ENCODE measurements at regions not wholly inside any gene's neighbourhood (a gene's known extent, or its start where the extent isn't known, plus 50 kb on each side); places are given as distances from the start of the nearest gene placed in this dataset.

- no peak for DNase-seq
Observed at GRCh38 chr9:78567693-78568092, 270.8 kb downstream of the PSAT1 start.

DNA sequence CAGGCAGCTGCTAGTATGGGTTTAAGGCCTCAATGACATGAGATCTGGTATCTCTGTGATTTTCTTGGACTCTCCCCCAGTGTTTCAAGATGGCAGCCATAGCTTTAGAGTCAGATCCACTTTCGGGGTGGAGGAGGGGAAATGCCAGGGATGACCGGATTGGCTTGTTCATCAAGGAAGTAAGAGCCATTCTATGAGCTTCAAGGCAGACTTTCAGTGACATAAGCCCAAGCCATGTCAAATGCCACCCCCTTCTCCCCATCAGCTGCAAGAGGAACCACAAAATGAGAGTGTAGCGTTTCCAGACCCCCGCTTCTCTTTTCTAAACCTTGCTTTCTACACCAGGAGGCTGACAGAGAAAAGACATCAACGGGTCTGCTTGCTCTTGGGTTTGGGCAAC lies 271.8 kb downstream of the PSAT1 start:
- DNase-seq: no peak

GRCh38 chr9:78572266-78572665 lies 275.3 kb downstream of the PSAT1 start:
- DNase-seq: no peak

- DNase-seq: no peak
Observed at GRCh38 chr9:78573205-78573604, 276.3 kb downstream of the PSAT1 start.

DNA sequence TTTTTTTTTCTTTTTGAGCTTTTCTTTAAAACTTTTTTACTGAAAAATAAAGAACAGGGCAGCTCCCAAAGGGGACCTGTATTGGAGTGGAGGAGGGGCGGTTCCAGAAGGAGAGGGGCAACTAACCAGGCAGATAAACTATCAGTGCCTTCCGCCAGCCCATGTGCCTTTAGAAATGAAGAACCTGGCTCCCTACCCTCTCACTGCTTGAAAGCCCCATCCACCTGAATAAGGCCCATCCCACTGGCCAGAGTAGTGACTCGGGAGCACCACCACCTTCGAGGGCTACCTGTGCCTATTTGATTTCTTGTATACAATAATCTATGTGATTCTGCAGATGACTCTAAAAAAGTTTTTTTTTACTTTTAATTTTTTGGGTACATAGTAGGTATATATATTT lies 276.7 kb downstream of the PSAT1 start:
- no peak for DNase-seq

DNA sequence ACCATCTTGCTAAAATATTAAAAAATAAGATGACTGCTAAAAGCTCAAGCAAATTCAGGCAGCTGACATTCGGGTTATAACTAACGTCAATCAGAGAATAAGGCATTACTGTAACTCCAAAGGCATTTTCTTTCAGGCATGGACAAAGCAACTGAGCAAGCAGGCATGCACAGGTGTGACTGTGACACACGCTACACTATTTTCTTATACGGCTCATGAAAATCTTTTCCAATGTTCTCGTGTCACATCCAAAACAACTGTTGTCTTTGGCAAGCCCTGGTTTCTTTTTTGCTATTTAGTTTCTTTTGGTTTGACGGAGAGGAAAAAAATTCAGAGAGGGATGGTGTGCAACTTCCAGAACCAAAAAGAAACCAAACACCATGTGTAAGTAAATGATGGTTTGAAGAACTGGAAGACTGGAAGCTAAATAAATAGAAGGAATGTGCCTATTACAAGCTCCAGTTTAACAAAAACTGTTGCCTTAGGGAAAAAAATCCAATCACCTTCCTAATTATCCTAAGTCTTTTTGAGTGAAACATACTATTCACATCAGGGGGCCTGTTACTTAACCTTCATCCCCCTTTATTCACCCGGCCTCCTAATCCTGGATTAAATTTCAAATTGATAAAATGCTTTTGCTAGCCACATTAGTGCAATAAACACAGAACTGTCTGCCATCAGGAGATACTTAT lies 277.6 kb downstream of the PSAT1 start:
- no peak for DNase-seq

GRCh38 chr9:78575081-78575480 lies 278.2 kb downstream of the PSAT1 start:
- no peak for DNase-seq

GRCh38 chr9:78575771-78576170 lies 278.8 kb downstream of the PSAT1 start:
- DNase-seq: no peak

GRCh38 chr9:78577156-78577906 lies 280.4 kb downstream of the PSAT1 start:
- no peak for DNase-seq

DNA sequence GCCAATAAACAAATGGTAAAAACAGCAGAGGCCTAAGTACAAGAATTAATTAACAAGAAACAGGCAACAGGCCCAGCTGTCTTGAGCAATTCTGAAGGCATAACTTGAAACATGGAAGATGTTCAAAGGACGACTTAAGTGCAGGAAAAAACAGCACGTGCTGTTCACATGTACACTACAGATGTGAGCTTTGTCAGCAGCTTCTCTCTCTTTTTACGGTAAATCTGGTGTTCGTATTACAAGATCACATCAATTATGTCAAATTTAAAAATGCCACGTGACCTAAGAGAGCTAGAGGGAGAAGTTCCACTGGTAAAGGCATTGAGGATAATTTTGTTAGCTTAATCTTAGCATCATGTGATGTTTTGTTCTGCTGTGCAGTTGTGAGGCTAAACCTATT lies 281.1 kb downstream of the PSAT1 start:
- no peak for DNase-seq

GRCh38 chr9:78582821-78583220 lies 285.9 kb downstream of the PSAT1 start:
- DNase-seq: no peak

DNA sequence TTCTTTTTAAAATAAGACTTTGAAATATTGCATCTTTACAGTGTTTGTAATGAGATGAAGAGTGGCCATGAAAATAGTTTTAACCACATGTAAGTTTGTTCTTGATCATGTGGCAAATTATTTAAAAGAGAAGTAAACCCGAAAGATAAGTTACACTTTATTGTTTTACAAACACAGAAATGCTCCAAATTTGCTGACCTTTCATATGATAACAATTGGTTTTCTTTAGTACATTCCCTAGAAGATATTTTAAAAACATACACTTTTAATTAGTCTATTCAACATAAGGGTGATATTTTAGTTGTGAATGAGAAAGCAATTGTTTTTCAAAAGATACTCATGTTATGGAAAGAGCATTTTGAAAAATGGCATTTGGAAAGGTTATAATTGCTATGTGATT lies 287.7 kb downstream of the PSAT1 start:
- DNase-seq: no peak

- DNase-seq: no peak
Observed at GRCh38 chr9:78585909-78586308, 289.0 kb downstream of the PSAT1 start.

DNA sequence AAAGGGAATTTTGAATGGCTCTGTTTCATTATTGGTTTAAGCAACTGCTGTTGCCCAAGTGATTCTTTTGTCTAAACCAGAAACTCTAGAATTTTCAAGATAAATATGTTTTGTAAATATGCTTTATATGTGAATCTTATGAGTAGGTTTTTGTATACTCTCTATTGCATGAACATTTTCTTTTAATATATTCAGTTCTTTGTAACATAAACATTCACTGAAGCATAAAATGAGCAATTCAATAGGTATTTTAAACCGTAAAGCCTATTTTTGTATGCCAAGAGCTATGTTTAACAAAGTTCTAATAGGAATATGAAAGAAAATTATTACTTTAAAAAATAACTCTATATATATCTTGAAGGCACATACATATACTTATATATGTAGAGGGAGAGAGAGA lies 293.1 kb downstream of the PSAT1 start:
- DNase-seq: no peak

DNA sequence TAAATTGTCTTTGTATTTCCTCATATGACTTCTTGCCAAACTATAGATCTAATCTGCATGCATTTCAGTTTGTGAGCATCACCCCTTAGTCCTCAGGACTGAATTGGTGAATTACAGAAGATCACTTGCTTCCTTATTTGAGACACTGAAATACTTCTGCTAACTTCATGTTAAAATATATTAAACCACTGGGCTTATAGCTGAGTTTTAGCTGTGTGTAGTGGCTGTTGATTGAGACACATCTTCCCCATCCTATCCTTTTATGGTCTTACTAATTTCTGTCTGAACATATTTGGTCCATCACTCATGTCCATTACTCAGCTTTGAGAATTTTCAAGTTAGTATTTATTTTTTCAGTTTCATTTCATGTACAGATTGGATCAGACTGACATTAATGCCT lies 295.9 kb downstream of the PSAT1 start:
- DNase-seq: no peak

DNA sequence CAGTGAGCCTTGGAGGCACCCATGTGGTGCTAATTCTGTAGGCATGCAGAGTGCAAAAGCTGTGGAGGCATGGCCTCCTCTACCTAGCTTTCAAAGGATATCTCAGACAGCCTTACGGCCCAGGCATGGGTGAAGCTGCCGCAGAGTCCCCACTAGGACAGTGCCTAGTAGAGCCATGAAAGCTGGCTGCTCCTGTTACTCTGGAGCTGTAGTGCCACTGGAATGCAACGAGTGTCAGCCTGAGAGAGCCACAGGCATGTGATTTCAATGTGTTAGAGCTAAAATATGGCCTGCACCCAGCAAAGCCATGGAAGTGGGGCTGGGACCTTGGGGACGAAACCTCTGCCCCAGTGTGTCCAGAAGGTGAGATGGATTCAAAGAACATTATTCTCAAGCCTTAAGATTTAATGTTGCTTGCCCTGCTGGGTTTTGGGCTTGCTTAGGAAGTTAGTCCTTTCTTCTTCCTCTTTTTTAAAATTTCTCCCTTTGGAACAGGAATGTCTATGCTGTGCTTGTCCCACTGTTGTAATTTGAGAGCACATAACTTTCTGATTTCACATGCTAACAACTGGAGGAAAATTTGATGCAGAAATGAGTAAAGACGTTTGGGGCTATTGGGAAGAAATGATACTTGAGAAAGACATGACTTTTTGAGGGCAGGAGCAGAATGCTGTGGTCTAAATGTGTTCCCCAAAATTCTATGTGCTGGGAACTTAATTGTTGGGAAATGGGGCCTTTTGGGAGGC lies 298.4 kb downstream of the PSAT1 start:
- no peak for DNase-seq

DNA sequence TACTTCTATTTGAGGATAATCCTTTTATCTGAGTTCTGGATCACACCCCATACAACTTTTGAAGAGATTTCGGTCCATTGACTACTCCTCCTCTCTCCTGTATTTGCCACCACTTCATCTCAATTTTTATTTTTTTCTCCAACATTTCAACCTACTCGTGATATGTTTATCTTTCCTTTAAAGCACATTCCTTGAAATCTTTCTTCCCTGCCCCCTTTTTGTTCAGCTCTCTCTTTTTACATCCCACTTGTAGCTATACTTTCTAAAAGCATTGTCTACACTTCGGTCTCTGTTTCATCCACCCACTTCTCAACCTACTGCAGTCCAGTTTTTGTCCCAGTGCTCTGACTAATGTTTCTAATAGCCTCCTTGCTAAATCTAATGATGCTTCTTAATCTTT lies 299.4 kb downstream of the PSAT1 start:
- DNase-seq: no peak

DNA sequence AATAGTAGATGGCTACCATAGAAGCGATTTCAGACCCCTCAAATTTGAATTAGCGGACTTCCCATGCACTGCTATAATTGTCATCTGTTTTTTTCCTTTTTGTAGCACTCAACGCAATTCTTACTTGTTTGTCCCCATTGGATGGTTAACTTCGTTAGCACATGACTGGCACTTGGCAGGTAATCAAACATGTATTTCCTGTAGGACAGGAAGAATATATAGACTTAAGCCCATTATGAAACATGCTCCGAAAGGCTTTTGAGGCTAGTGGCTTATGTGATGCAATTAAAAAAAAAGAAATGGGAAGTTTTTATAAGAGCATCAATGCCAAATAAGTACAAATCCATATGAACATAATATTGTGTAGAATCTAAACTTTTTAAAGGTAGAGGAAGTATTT lies 301.2 kb downstream of the PSAT1 start:
- DNase-seq: no peak

- DNase-seq: no peak
Observed at GRCh38 chr9:78599926-78600325, 303.0 kb downstream of the PSAT1 start.

GRCh38 chr9:78601957-78602565 lies 305.1 kb downstream of the PSAT1 start:
- DNase-seq: no peak

GRCh38 chr9:78605041-78606000 lies 308.4 kb downstream of the PSAT1 start:
- DNase-seq: no peak

DNA sequence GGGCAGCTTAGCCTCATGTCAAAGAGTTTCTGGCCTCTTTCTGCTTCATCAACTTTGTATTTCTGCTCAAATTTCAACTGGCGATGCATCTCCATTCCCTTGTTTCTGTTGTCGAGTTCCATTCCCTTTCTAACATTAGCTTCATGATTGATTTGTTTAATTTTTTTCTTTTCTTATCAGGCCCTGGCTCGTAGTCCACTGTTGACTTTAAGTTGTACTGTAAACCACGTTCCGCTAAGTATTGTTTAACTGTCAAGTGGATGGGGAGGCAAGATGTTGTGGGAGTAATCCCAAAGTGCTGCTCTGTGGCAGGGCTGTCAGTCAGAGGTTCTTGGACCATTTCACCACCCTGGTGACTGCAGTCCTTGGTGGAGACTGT lies 309.1 kb downstream of the PSAT1 start:
- no peak for DNase-seq
